HL-60 (cell line): ENCODE measurements at regions not wholly inside any gene's neighbourhood (a gene's known extent, or its start where the extent isn't known, plus 50 kb on each side); places are given as distances from the start of the nearest gene placed in this dataset.

Experiments used
- CTCF ChIP-seq: IDR thresholded peaks from one replicate; pipeline ENCODE4 v1.5.1; 2011; ENCODE audit warnings: low read length, control low read depth, inconsistent platforms; ENCODE audit not compliant: insufficient read depth
- POLR2AphosphoS5 ChIP-seq: IDR thresholded peaks from 2 replicates; pipeline ENCODE4 v1.6.1; 2012; ENCODE audit warnings: low read depth

DNA sequence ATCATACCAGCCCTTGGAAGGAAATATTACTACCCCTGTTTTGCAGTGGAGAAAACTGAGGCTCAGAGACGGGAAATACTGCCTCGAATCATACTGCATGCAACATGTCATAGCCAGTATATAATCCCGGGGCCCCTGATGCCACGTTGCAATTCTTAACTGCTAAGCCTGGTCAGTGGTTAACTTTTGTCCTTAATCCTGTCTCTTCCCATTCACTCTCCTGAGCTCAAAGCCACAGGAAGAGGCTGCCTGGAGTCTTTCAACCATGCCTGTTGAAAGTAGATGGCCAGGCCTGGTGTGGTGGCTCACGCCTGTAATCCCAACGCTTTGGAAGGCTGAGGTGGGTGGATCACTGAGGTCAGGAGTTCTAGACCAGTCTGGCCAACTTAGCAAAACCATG lies 166.6 kb downstream of the MIAT start:
- TF ChIP-seq POLR2AphosphoS5 (no peak), CTCF (no peak)
